Spleen (tissue), 11 donors: ENCODE measurements at regions not wholly inside any gene's neighbourhood (a gene's known extent, or its start where the extent isn't known, plus 50 kb on each side); places are given as distances from the start of the nearest gene placed in this dataset.

Source experiments
- DNase-seq: peaks from one replicate; pipeline ENCODE4 v3.0.0-alpha.2; 2020
- H3K27ac ChIP-seq, 8 donors: fragments of 200-600 bp; sonication (generic) in 7 of 8; 1 replicate in 4 of 8; 2 replicates in 4 of 8; pipeline versions ENCODE4 v1.5.0 to v1.8.0; 2016 to 2021; ENCODE audit warnings: inconsistent platforms in 4 of 8, mild to moderate bottlenecking in 4 of 8, moderate library complexity in 1 of 8
- H3K27me3 ChIP-seq, 7 donors: fragments of 200-600 bp; sonication (generic) in 6 of 7; replicated peaks in 1 of 7; 1 replicate in 4 of 7; 2 replicates in 3 of 7; pipeline versions ENCODE4 v1.5.0 to v1.8.0; 2016 to 2021; ENCODE audit warnings: inconsistent platforms in 3 of 7, mild to moderate bottlenecking in 1 of 7
- H3K36me3 ChIP-seq, 6 donors: fragments of 200-600 bp; sonication (generic) in 5 of 6; 1 replicate in 4 of 6; 2 replicates in 2 of 6; pipeline versions ENCODE4 v1.5.0 to v1.8.0; 2016 to 2021; ENCODE audit warnings: inconsistent platforms in 2 of 6
- H3K4me1 ChIP-seq, 6 donors: fragments of 200-600 bp; sonication (generic) in 5 of 6; 1 replicate in 3 of 6; 2 replicates in 3 of 6; pipeline versions ENCODE4 v1.5.0 to v1.8.0; 2016 to 2021; ENCODE audit warnings: inconsistent platforms in 3 of 6
- H3K4me3 ChIP-seq, 8 donors: fragments of 200-600 bp; sonication (generic) in 7 of 8; 1 replicate in 4 of 8; 2 replicates in 4 of 8; pipeline versions ENCODE4 v1.5.0 to v1.8.0; 2016 to 2021; ENCODE audit warnings: inconsistent platforms in 4 of 8, mild to moderate bottlenecking in 4 of 8, moderate library complexity in 2 of 8
- H3K9me3 ChIP-seq, 8 donors: fragments of 200-600 bp; sonication (generic) in 7 of 8; 1 replicate in 4 of 8; 2 replicates in 4 of 8; pipeline versions ENCODE4 v1.5.0 to v1.8.0; 2016 to 2021; ENCODE audit warnings: inconsistent platforms in 4 of 8
- CTCF ChIP-seq, 11 experiments: fragments of 200-600 bp in 7 of 11; fragments of 450-650 bp in 4 of 11; sonication (generic) in 4 of 11; IDR thresholded peaks in 8 of 11; conservative IDR thresholded peaks in 3 of 11; 1 replicate in 7 of 11; 2 replicates in 4 of 11; pipeline versions ENCODE4 v1.4.0 to v1.8.0; 2016 to 2021; ENCODE audit warnings: antibody characterized with exemption in 11 of 11, inconsistent platforms in 4 of 11, mild to moderate bottlenecking in 1 of 11
- POLR2A ChIP-seq, 3 donors: fragments of 450-650 bp; IDR thresholded peaks; one replicate each; pipeline ENCODE4 v1.5.1; 2017; ENCODE audit warnings: antibody characterized with exemption in 3 of 3, mild to moderate bottlenecking in 1 of 3
- POLR2AphosphoS5 ChIP-seq, 3 donors: sonication (generic); formaldehyde crosslinking; IDR thresholded peaks; one replicate each; pipeline ENCODE4 v1.5.1; 2017; ENCODE audit warnings: antibody characterized with exemption in 3 of 3
- WGBS, 5 donors: extraction: QIAGEN DNeasy Blood & Tissue Kit in 3 of 5; methylation state at CpG; one replicate each; pipeline versions ENCODE4 v1.1.5 to v1.1.7; 2013 to 2018; 5-methylcytosine and 5-hydroxymethylcytosine counted together
- intact Hi-C: fragments of 100-400 bp; cut with DNase I; formaldehyde crosslinking; loops from one replicate; pipeline ENCODE4 v1.15.0; 2023; ENCODE audit warnings: low total_unique reads
- donor health status: healthy with polysubstance abuse.
- donor health status: DM: no; HTN: no; CAD: no; lungs with moderate emphysema.
- donor health status: DM: no; HTN: no; CAD: no.
- donor health status: Bipolar disorder and iron deficiency.
- donor health status: healthy.
- donor health status: DM: no; HTN: no; CAD: no.
- donor health status: DM: yes; HTN: yes; CAD: no.

DNA sequence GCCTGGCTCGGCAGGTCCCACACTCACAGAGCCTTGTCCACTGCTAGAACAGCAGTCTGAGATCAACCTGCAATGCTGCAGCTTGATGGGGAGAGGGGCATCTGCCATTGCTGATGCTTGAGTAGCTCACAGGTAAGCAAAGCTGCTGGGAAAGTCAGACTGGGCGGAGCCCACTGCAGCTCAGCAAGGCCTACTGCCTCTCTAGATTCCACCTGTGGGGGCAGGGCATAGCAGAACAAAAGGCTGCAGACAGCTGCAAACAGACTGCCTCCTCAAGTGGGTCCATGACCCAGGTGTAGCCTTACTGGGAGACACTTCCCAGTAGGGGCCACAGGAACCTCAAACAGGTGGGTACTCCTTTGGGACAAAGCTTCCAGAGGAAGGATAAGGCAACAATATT lies 110.6 kb upstream of the ADAMTS3 start:
- Histone ChIP-seq H3K27ac (no peak overlapping the region), H3K4me1 (no peaks in the 10 kb centered on the region), H3K9me3 (peaks cover 0 to 14% (median under 1%) of the 10 kb centered on the region in 8 donors), H3K4me3 (no peak overlapping the region), H3K36me3 (no peaks in the 10 kb centered on the region), H3K27me3 (peaks cover 0 to 17% (median 0%) of the 10 kb centered on the region in 7 donors)
- intact Hi-C loops = no loop called here
- WGBS, 5 donors = 53 to 93% (median 80%) methylated on average over 2 of the region's 2 CpGs
- peak; percentile 30 for DNase-seq
- TF ChIP-seq CTCF (IDR thresholded peaks at IDR 0.05 in 8 of 11, conservative IDR thresholded peaks at IDR 0.05 in 3 of 11) (no peak), POLR2A (IDR thresholded peaks at IDR 0.05) (no peak), POLR2AphosphoS5 (IDR thresholded peaks at IDR 0.05) (no peak)

DNA sequence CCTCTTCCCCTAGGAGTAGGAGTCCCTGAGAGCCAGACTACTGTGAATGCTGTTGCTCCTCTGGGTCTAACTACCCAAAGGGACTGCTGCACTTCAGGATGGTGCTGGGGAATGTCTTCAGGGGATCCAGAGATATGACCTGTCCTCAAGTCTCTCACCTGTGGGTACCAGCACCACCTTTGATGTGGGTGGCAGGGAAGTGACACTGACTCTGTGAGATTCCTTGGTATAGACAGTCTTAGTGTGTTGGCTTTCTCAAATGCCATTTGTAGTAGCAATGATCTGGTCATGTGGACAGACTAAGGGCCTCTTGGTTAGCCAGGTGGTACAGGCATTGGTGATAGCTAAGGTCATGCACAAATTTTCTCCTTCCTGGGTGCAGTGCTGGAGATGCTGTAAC lies 108.9 kb upstream of the ADAMTS3 start:
- no peak overlapping the region for H3K27ac ChIP-seq
- no peak overlapping the region for H3K4me3 ChIP-seq
- intact Hi-C loops = no loop called here
- no peaks in the 10 kb centered on the region for H3K36me3 ChIP-seq
- H3K9me3 ChIP-seq = no peaks in the 10 kb centered on the region
- peaks cover 0 to 17% (median 0%) of the 10 kb centered on the region in 7 donors for H3K27me3 ChIP-seq
- TF ChIP-seq POLR2AphosphoS5 (IDR thresholded peaks at IDR 0.05) (no peak), CTCF (IDR thresholded peaks at IDR 0.05 in 8 of 11, conservative IDR thresholded peaks at IDR 0.05 in 3 of 11) (no peak), POLR2A (IDR thresholded peaks at IDR 0.05) (no peak)
- no peak for DNase-seq
- no peaks in the 10 kb centered on the region for H3K4me1 ChIP-seq

DNA sequence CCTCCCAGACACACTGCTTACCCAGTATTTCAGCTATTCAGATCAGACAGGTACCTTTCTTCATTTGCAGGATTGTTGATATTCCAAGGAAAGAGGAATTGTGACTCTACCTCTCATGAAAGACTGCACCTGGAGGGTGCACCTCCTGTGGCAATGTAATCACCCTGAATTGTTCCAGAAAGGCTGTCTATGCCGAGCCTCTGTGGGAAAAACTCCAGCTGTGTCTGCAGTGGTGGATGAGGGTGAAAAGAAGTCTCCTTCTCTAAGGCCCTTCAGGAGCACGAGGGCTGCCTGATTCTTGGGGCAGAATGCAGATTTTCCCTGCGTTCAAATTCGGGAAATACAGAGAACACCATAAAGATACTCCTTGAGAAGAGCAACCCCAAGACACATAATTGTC lies 108.2 kb upstream of the ADAMTS3 start:
- no peak overlapping the region for H3K4me3 ChIP-seq
- DNase-seq = no peak
- H3K27ac ChIP-seq = no peak overlapping the region
- TF ChIP-seq CTCF (IDR thresholded peaks at IDR 0.05 in 8 of 11, conservative IDR thresholded peaks at IDR 0.05 in 3 of 11) (no peak), POLR2AphosphoS5 (IDR thresholded peaks at IDR 0.05) (no peak), POLR2A (IDR thresholded peaks at IDR 0.05) (no peak)
- no peaks in the 10 kb centered on the region for H3K9me3 ChIP-seq
- 61 to 87% (median 78%) methylated on average over 4 of the region's 4 CpGs for WGBS, 5 donors
- no peaks in the 10 kb centered on the region for H3K4me1 ChIP-seq
- intact Hi-C loops = no loop called here
- H3K27me3 ChIP-seq = peaks cover 0 to 17% (median 0%) of the 10 kb centered on the region in 7 donors
- no peaks in the 10 kb centered on the region for H3K36me3 ChIP-seq

DNA sequence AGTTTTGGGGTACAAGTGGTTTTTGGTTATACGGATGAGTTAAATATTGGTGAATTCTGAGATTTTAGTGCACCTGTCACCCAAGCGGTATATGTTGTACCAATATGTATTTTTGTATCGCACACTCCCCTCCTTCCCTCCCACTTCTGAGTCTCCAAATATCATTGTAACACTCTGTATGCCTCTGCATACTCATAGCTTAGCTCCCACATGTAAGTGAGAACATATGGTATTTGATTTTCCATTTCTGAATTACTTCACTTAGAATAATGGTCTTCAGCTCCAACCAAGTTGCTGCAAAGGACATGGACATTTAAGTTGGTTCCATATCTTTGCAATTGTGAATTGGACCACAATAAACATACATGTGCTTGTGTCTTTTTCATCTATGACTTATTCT lies 103.0 kb upstream of the ADAMTS3 start:
- intact Hi-C loops = no loop called here
- Histone ChIP-seq H3K4me3 (no peak overlapping the region), H3K27ac (no peak overlapping the region), H3K36me3 (no peaks in the 10 kb centered on the region), H3K9me3 (no peaks in the 10 kb centered on the region), H3K4me1 (no peaks in the 10 kb centered on the region), H3K27me3 (peaks cover 0 to 3% (median 0%) of the 10 kb centered on the region in 7 donors)
- no peak for DNase-seq
- WGBS, 5 donors = 90 to 98% (median 97%) methylated on average over 3 of the region's 3 CpGs
- TF ChIP-seq POLR2AphosphoS5 (IDR thresholded peaks at IDR 0.05) = no peak
- no peak for TF ChIP-seq CTCF (IDR thresholded peaks at IDR 0.05 in 8 of 11, conservative IDR thresholded peaks at IDR 0.05 in 3 of 11)
- no peak for TF ChIP-seq POLR2A (IDR thresholded peaks at IDR 0.05)
